ENCODE measurements at regions not wholly inside any gene's neighbourhood (a gene's known extent, or its start where the extent isn't known, plus 50 kb on each side); places are given as distances from the start of the nearest gene placed in this dataset.

DNA sequence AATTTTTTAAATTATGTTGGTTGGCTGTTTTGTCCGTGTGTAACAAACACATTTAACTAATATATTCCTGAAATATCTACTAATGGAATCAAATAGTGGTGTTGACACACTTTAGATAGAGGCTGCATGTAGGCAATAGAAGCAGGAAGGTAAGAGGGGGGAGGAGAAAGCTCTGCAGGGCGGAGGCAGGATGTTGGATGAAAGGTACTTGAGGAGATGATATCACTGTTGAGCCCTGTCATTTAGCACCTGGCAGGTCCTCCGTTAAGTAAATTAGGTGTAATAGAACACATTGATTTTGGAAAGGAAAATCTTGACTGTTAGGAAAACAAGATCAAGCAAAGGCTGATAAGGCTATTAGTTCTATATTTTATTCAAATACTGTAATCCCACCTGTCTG, 618.7 kb downstream of the PKHD1 start:
- no peak for TF ChIP-seq POLR2AphosphoS5 (IDR thresholded peaks at IDR 0.05; ENCODE audit: borderline replicate concordance, low read depth, low read length)
- no peak for TF ChIP-seq EZH2 (IDR thresholded peaks at IDR 0.05)
